ENCODE measurements at regions not wholly inside any gene's neighbourhood (a gene's known extent, or its start where the extent isn't known, plus 50 kb on each side); places are given as distances from the start of the nearest gene placed in this dataset.

GRCh38 chr5:33210978-33211377 is 229.8 kb upstream of the TARS1 start:
- no peak for DNase-seq (ENCODE audit: low spot score)

GRCh38 chr5:33212439-33212838 is 228.3 kb upstream of the TARS1 start:
- no peak for DNase-seq (ENCODE audit: low spot score)

DNA sequence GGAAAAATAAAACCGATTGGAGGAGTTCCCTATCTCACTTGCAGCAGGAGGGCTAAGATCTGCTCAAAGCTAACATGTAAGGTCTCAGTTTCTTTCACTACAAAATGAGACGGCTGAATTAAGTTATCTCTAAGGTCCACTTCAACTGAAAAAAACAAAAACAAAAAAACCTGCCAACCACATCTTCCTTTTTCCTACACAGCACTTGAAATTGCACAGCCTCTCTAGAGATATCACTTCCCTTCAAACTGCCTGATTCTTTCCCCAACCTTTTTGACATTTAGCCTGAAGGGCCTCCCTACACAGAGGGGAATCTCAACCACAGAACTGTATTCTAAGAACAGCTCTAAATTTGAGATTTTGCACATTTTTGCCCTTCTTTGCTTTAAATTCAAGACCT is 227.9 kb upstream of the TARS1 start:
- DNase-seq (ENCODE audit: low spot score) = no peak

GRCh38 chr5:33223563-33224284 is 217.0 kb upstream of the TARS1 start:
- DNase-seq (ENCODE audit: low spot score) = peak; percentile 43

DNA sequence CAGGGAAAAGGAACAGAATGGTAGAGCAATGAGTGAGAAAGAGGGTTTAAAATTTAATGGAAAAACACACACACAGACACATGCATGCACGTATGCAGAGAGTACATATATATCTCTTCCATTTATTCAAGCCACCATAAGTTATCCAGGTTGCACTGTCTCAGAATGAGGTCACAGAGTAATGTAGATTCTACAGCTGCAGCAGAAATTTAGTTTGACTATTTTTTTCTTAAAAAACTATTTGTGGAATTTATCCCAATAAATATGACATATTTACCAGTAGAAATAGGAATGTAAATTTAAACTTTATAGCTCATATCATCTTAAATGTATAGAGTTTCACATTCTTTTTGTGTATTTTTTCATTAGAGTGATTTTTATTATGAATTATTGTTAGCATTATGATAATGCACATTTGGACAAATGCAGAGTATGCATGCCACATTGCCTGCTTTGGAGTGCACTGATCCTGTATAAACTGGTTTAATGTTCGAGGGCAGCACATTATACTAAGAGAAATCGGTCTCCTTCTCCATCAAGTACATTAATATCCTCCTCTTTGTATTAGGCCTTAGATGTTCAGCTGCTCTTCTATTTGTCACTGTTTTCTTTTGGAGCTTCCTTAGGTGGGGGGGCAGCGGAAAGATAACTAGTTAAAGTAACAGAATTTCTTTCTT is 216.3 kb upstream of the TARS1 start:
- DNase-seq (ENCODE audit: low spot score) = no peak

DNA sequence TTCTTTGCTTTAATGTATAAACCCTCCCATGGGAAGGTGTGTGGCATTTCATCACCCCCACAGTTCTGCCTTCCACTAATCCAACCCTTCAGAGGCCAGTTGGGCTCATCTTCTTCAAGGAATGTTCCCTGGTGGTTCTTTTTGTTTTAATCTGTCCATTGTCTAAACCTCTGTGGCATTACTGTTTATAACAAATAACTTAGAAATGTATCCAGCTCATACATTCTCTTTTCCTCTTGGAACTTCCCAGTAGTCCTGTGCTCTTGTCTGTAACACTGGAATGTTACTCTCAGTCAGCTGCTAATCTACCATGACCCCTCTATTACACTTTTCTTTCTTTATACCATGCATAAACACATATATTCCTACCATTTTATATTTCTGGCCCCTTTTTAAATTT is 213.5 kb upstream of the TARS1 start:
- DNase-seq (ENCODE audit: low spot score) = peak; percentile 5

GRCh38 chr5:33227746-33228145 is 213.0 kb upstream of the TARS1 start:
- DNase-seq (ENCODE audit: low spot score) = no peak

- no peak for DNase-seq (ENCODE audit: low spot score)
These were observed 212.6 kb upstream of the TARS1 start for GRCh38 chr5:33228149-33228548.

DNA sequence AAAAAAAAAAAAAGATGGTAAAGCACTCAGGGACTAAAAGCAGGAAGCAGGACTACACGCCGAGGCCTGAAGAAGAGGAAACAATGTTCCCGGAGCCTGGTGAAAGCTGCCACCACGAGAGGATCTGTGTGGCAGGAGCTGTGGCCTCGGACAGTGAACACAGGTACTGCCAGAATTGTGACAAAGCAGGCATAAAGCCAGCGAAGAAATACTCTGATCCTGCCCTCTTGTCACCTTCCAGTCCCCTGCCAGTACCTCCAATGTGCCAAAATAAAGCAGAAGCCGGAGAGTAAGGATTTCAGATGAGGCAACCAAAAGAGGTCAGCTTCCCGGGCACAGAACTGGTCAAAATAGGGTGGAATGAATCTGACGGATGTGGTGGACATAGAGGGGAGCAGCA is 211.5 kb upstream of the TARS1 start:
- DNase-seq (ENCODE audit: low spot score) = no peak

GRCh38 chr5:33230467-33231078 is 210.2 kb upstream of the TARS1 start:
- no peak for DNase-seq (ENCODE audit: low spot score)

GRCh38 chr5:33231214-33231710 is 209.5 kb upstream of the TARS1 start:
- DNase-seq (ENCODE audit: low spot score) = no peak

- peak; percentile 40 for DNase-seq (ENCODE audit: low spot score)
These were observed 208.8 kb upstream of the TARS1 start for GRCh38 chr5:33231935-33232334.

GRCh38 chr5:33232731-33233505 is 207.8 kb upstream of the TARS1 start:
- DNase-seq (ENCODE audit: low spot score) = no peak

DNA sequence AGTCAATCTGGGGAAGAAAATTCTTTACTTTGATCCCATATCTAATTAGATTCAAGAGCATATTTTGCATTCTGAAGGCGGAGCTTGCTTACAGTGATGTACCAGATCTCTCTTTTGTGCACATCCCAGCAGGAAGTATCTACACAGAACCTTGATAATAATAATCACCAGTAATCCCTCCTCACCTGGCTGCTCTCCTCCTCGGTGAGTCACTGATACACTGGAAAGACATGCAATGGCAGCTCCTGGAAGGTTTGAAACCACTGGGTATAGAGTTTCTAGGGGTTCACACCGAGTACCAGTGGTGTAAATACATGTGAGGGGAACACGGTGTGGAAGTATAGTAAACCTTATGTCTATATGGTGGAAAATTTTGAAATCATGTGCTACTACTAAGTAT is 205.5 kb upstream of the TARS1 start:
- DNase-seq (ENCODE audit: low spot score) = no peak

DNA sequence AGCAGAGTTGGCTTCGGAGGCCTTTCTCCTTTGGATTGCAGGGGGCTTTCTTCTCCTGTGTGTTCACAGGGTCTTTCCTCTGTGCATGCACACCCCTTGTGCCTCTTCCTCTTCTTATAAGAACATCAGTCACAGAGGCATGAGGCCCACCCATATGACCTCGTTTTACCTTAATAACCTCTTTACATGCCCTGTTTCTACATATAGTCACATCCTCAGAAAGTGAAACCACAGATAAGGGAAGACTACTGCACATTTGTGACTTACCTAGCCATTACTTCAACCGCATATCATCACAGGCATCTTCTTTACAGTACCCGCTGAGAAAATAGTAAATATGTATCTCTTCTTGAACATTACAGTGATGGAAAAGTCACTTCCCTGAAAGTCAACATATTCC is 204.9 kb upstream of the TARS1 start:
- no peak for DNase-seq (ENCODE audit: low spot score)

DNA sequence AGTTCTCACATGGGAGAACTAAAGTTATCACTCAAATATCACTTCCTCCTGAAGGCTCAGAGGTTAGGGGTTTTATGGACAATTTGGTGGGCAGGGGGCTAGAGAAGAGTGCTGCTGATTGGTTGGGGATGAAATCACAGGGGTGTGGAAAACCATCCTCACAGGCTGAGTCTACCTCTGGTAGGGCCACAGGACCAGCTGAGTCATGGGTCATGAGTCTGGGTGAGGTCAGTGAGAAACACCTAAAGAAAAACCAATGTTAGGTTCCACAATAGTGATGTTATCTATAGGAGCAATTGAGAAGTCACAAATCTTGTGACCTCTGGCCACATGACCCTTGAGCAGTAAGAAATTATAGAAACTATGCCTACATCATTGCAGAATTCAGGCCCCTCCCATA is 203.3 kb upstream of the TARS1 start:
- no peak for DNase-seq (ENCODE audit: low spot score)

GRCh38 chr5:33238826-33239695 is 201.7 kb upstream of the TARS1 start:
- DNase-seq (ENCODE audit: low spot score) = no peak

DNA sequence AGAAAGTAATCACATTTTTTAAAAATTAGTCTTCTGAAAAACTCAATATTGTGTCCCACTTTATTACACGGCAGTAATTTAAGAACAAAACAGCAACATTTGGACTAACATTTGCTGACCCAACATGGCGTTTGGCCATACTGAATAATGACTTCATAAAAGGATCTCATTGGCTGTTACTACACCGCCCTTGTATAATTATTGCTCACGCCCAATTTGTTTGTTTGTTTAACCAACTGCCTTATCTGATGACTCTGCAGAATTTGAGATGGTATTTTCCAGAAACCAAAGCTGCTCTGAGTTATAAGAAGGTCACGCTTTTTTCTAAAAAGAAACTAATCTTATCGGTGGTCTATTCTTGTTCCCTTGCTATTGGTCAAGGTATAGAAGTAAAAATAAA is 200.2 kb upstream of the TARS1 start:
- DNase-seq (ENCODE audit: low spot score) = no peak

DNA sequence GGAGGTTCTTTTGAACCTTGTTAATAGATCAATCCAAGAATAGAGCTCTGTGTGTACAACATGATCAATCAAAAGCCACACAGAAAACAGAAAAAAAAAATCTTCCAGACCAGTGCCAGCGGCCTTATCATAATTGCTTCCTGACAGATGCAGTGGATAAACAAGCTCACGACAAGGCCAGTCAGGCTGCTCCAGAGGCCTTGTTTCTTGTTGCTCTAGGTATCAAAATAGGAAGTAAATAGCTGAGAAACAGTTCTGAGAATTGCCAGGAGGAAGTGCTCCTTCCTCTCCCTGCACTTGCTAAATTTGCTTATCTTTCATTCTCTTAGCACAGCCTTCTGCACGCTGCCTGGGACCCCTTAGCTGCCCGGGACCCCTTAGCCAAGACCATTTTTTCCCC is 199.0 kb upstream of the TARS1 start:
- no peak for DNase-seq (ENCODE audit: low spot score)

DNA sequence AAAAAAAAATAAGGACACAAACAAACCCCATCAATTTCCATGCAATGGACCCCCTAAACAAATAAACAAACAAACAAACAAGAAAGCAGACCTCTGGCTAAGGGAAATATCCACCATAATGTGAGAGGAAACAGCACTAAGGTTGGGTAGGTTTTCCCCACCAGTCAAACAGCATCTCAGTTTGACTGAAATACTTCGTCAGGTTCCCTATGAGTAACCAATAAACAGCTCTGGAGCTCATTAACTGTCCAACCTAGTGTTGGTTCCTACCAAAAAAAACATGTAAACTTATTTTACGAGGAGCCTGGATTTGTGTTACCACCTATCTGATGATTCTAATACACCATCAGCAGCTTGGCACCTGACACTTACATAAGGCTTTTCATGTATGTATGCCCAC is 198.5 kb upstream of the TARS1 start:
- DNase-seq (ENCODE audit: low spot score) = no peak

- no peak for DNase-seq (ENCODE audit: low spot score)
These were observed 196.2 kb upstream of the TARS1 start for GRCh38 chr5:33244441-33245150.

All from AG08395 (cell line).